ENCODE measurements at regions not wholly inside any gene's neighbourhood (a gene's known extent, or its start where the extent isn't known, plus 50 kb on each side); places are given as distances from the start of the nearest gene placed in this dataset.

GRCh38 chr3:98954791-98955604, 53.5 kb upstream of the DCBLD2 start:
- no peak for DNase-seq

GRCh38 chr3:98954242-98954641, 52.7 kb upstream of the DCBLD2 start:
- DNase-seq: no peak

- DNase-seq: no peak
These were observed 50.9 kb upstream of the DCBLD2 start for GRCh38 chr3:98952404-98952803.
